ENCODE measurements at regions not wholly inside any gene's neighbourhood (a gene's known extent, or its start where the extent isn't known, plus 50 kb on each side); places are given as distances from the start of the nearest gene placed in this dataset.

GRCh38 chr1:242710286-242710685 lies 185.8 kb upstream of the PLD5 start:
- no peaks in the 10 kb centered on the region for H3K36me3 ChIP-seq (replicated peaks in 1 of 2; ENCODE audit: control insufficient read depth in 1 of 2, insufficient read depth in 2 of 2, low read length in 2 of 2)
- H3K27ac ChIP-seq (ENCODE audit: extremely low read length, insufficient read depth, low read length): no peak overlapping the region
- WGBS (ENCODE audit: low lambda C conversion rate): 0% methylated on average over 3 of the region's 4 CpGs
- intact Hi-C loops (cut with micrococcal nuclease; ENCODE audit: unreplicated experiment) (no loop called here), in situ Hi-C loops (cut with HindIII; ENCODE audit: extremely low pct_ligation_motif_present, low pct_unique_long_range_greater_than_20kb) (no loop called here)
- ATAC-seq: no peak
- H3K27me3 ChIP-seq (ENCODE audit: control insufficient read depth in 1 of 2, insufficient read depth in 2 of 2, low read length in 2 of 2): no peaks in the 10 kb centered on the region
- H3K4me3 ChIP-seq (replicated peaks in 1 of 3; ENCODE audit: insufficient read depth in 1 of 3, low read depth in 2 of 3, low read length in 3 of 3): no peak overlapping the region
- H2AFZ ChIP-seq (ENCODE audit: low read length): no peak overlapping the region
- no TSS peak for BruUV-seq (replicated peaks)
- no peak overlapping the region for H3K9ac ChIP-seq (ENCODE audit: insufficient read depth, low read depth, low read length)
- H3K4me2 ChIP-seq (ENCODE audit: low read depth, low read length): no peak overlapping the region
- no peaks in the 10 kb centered on the region for H3K4me1 ChIP-seq (ENCODE audit: insufficient read depth, low read length)
- DNase-seq (ENCODE audit: low spot score): no peak
- H4K20me1 ChIP-seq (ENCODE audit: insufficient read depth, low read length): no peaks in the 10 kb centered on the region
- POLR2A ChIA-PET: no interaction called here
- CTCF ChIA-PET (ENCODE audit: low intra/inter-chr PET ratio, low total read pairs): no interaction called here
- FAIRE-seq: no peak
- H3K9me3 ChIP-seq (ENCODE audit: low read length): no peaks in the 10 kb centered on the region
- H3K79me2 ChIP-seq (ENCODE audit: insufficient read depth, low read length): no peaks in the 10 kb centered on the region
- TF ChIP-seq MIER2 (CRISPR knock-in tag; IDR thresholded peaks at IDR 0.05) (no peak), DNMT3B (CRISPR knock-in tag; conservative IDR thresholded peaks at IDR 0.05) (no peak), JUND (CRISPR knock-in tag; IDR thresholded peaks at IDR 0.05) (no peak), KLF9 (CRISPR knock-in tag; IDR thresholded peaks at IDR 0.05; ENCODE audit: low read depth) (no peak), NAIF1 (CRISPR knock-in tag; IDR thresholded peaks at IDR 0.05; ENCODE audit: borderline replicate concordance) (no peak), MEIS1 (CRISPR knock-in tag; IDR thresholded peaks at IDR 0.05; ENCODE audit: borderline replicate concordance) (no peak), ZNF687 (CRISPR knock-in tag; IDR thresholded peaks at IDR 0.05) (no peak), ZNF136 (CRISPR knock-in tag; IDR thresholded peaks at IDR 0.05; ENCODE audit: low read depth) (no peak), ZNF710 (CRISPR knock-in tag; IDR thresholded peaks at IDR 0.05; ENCODE audit: borderline replicate concordance) (no peak), ZNF263 (CRISPR knock-in tag; IDR thresholded peaks at IDR 0.05) (no peak), MAFG (CRISPR knock-in tag; IDR thresholded peaks at IDR 0.05) (no peak), SMARCE1 (IDR thresholded peaks at IDR 0.05; ENCODE audit: borderline replicate concordance) (no peak), ZNF296 (CRISPR knock-in tag; conservative IDR thresholded peaks at IDR 0.05) (no peak), REPIN1 (CRISPR knock-in tag; IDR thresholded peaks at IDR 0.05; ENCODE audit: borderline replicate concordance, low read depth) (no peak), FOXP1 (IDR thresholded peaks at IDR 0.05) (no peak), FOXP1 (CRISPR knock-in tag; IDR thresholded peaks at IDR 0.05) (no peak)
- TF ChIP-seq, protein P1, sequence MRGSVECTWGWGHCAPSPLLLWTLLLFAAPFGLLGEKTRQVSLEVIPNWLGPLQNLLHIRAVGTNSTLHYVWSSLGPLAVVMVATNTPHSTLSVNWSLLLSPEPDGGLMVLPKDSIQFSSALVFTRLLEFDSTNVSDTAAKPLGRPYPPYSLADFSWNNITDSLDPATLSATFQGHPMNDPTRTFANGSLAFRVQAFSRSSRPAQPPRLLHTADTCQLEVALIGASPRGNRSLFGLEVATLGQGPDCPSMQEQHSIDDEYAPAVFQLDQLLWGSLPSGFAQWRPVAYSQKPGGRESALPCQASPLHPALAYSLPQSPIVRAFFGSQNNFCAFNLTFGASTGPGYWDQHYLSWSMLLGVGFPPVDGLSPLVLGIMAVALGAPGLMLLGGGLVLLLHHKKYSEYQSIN (CRISPR knock-in tag; IDR thresholded peaks at IDR 0.05; ENCODE audit: borderline replicate concordance): no peak
- TF ChIP-seq, protein P2, sequence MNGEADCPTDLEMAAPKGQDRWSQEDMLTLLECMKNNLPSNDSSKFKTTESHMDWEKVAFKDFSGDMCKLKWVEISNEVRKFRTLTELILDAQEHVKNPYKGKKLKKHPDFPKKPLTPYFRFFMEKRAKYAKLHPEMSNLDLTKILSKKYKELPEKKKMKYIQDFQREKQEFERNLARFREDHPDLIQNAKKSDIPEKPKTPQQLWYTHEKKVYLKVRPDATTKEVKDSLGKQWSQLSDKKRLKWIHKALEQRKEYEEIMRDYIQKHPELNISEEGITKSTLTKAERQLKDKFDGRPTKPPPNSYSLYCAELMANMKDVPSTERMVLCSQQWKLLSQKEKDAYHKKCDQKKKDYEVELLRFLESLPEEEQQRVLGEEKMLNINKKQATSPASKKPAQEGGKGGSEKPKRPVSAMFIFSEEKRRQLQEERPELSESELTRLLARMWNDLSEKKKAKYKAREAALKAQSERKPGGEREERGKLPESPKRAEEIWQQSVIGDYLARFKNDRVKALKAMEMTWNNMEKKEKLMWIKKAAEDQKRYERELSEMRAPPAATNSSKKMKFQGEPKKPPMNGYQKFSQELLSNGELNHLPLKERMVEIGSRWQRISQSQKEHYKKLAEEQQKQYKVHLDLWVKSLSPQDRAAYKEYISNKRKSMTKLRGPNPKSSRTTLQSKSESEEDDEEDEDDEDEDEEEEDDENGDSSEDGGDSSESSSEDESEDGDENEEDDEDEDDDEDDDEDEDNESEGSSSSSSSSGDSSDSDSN (CRISPR knock-in tag; IDR thresholded peaks at IDR 0.05): no peak
